HG03095 (cell line): ENCODE measurements at regions not wholly inside any gene's neighbourhood (a gene's known extent, or its start where the extent isn't known, plus 50 kb on each side); places are given as distances from the start of the nearest gene placed in this dataset.
"Not testable (repeated sequence)": the region's sequence is repeated elsewhere in the genome, so short reads cannot be mapped to it uniquely, and the experiment has no call there.

Experiments
- ATAC-seq: cut with Tn5 transposase; IDR thresholded peaks from one replicate; pipeline ENCODE4 v1.9.1; 2021; ENCODE audit warnings: moderate library complexity; ENCODE audit not compliant: unreplicated experiment

DNA sequence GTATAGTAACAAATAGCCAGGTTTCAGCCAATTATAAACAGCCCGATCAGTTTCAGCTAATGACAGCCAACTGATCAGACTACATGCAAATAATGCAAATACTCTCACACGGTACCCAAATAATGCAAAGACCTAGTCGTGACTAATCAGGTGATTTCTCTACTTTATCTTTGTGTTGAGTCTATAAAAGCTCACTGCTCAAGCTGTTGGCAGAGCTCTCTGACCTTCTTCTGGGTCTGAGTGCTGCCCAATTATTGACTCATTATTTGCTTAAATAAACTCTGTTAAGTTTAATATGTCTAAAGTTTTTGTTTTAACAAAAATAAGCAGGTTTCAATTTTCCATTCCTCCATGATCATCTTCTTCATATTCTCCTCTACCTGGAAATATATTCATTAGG lies 1971.7 kb downstream of the SUCLG1 start:
- ATAC-seq, result no peak

DNA sequence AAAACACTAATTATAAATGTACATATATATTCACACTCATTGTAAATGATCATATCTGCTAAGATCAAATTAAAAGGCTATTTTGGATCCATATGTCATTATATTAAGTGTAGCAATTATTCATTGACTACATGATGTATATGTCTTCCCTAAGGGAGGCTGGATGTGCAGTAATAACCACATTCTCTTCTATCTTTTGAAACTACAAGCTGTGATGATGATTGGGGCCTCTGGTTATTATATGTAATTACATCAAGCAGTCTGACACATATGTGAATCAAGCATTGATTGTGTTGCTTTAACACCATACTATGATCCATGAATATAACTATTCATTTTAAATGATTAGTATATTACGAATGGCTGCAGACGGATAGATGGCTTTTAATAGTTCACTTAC lies 1973.4 kb downstream of the SUCLG1 start:
- ATAC-seq, result no peak

DNA sequence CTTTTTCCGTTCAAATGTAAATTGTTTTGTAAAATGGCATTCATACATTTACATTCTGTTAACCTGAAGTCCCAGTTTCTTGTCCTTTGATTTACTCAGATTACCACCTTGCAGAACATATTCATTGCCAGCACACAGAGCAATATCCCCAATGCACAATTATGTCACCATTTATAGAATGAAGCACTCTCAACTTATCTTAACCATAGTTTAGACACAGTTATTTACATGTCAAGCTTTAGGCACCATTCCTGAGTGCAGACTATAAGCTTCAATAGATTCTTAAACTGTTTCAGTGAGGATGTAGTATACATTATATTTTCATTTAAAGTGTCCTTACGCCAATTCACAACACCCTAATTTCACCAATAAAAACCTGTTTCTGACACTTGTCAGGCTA lies 1977.9 kb downstream of the SUCLG1 start:
- no peak for ATAC-seq

DNA sequence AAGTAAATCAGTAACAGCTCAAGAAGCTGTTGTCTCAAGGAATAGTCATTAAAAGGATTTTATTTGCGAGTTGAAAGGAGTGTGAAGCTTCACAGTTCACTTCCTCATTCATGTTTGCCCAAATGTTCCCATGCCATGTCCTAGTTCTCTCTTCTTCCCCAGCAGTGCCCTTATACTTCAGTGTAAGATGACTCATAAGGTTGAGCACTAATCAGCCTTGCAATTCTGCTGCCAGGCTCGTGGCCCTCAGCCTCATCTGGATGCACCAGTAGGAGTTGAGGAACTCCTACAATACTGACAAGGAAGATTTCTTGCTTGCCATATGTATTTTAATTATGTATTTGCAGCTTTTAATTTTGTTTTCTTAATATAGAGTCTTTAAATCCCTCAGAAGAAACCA lies 1980.4 kb downstream of the SUCLG1 start:
- no peak for ATAC-seq

DNA sequence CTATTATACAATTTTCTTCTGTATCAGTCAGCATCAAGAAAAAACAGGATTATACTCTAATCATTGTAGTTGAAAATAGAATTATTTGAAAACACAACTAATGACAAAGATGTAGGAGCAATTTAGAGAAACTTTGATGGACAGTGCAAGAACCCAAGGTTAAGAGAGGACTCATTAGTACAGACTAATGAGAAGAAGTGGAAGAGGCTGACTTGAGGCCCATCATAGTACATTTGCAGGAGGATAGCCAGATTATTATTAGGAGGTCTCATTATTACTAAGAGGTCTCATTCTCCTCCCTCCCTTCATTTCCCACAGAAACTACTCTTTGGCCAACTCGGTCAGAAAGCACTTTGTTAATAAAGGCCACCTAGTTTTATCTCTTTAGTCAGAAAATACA lies 1983.0 kb downstream of the SUCLG1 start:
- ATAC-seq, result no peak

DNA sequence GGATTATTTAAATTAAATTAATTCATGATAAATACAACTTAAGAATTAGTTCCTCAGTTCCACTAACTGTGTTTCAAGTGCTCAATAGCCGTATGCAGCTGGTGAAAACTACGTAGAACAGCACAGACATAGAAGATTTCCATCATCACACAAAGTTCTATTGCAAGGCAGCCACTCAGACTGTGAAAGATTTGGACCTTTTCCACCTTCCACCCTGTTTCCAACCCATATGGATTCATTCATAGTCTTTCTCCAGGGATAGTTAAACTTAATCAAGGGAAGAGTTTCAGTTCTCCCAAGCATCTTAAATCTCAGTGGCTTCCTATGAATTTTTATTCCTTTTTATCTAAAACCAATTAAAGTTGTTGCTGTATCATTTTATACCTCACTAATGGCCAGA lies 2030.8 kb downstream of the SUCLG1 start:
- no peak for ATAC-seq

DNA sequence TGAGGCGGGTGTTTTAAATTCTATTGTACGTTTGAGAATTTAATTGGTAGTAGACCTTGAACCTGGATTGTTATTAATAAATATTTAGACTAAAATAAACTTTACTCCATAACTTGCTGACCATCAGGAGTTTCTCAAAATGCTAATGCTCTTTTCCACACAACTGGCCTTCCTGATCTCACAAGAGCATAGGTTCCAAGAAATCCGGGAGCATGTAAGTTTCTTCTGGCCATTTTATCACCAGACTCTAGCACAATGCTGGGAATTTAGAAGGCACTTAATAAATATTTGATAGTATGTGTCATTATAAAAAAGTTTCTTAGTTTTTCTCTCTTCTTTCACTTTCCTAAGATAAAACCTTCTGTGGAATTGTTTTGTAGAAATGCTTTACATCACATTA lies 2047.1 kb downstream of the SUCLG1 start:
- ATAC-seq, result no peak

DNA sequence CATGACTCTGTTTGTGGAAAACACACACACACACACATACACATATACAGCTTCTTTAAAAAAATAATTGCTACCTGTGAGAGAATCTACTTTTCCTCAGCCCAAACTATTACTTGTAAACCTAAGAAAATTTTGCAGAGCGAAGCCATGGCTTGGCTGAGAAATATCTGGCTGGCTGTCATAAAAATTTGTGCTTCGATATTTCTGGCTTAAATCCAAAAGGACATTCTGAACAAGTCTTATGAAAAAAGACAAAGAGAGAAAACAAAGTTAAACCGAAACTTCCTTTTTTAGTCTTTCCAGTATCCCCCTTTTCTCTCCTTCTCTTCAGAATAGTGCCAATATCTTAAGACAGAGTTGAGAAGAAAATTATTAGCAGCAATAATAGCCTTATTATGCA lies 2048.0 kb downstream of the SUCLG1 start:
- no peak for ATAC-seq

DNA sequence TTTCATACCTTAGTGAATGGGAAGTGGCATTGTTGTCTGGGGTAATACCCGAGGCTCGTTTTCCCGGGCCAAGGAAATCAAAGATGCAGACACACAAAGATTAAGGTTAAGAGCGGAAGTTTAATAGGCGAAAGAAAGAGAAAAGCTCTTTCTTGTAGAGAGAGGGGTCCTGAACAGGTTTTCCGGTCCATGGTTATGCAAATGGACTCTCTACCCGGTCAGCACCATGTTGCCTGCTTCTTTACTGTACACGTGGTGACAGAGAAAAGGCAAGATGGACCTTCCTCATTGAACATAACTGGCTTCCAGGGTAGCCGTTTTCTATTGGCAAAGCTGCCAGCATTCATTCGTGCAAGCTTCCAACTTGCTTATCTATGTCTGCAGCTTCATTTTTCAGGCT lies 2063.5 kb downstream of the SUCLG1 start:
- ATAC-seq, result no peak

DNA sequence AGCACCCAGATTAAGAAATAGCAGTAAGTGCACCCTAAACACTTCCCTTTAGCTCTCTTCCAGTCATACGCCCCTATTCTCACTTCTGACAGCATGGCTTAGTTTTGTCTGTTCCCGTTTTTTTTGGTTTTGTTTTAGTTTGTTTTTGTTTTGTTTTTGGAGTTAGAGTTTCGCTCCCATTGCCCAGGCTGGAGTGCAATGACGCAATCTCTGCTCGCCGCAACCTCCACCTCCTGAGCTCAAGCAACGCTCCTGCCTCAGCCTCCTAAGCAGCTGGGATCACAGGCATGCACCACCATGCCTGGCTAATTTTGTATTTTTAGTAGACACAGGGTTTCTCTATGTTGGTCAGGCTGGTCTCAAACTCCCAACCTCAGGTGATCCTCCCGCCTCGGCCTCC lies 2067.7 kb downstream of the SUCLG1 start:
- no peak for ATAC-seq

DNA sequence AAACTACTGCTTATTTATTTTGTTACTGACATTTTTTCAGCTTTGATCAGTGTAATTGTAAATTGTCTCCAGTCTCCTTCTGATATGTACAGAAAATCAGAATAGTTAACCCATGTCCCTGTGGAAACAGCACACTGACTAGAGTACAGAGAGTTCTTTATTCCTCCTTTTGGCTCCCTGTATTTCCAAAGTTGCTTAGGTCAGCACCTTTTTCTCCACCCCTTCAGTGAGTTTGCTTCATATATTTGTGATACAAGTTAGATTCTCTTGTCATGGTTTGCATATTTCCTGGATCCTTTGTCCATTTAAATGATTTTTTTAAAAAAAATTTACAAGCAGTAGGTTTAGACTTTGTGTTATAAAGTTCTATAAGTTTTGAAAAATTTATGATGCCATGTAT lies 2051.1 kb upstream of the LRRTM1 start:
- ATAC-seq, result no peak

DNA sequence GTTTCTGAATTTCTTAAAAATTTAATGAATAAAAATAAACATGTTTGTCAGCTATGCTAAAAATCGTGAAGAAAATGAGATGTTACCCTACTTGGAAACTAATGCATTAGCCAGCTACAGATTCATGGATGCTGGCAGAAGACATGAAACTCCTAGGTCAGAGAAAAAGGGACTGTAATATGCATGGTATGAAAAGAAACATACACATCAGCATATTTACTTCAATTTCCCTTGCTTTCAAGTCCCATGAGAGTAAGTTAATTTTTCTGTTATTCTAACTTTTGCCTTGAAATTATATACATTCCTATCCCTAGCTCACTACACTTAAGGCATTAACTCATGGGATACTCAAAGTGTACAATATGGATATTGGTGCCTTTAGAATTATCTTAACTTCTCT lies 2041.4 kb upstream of the LRRTM1 start:
- no peak for ATAC-seq

DNA sequence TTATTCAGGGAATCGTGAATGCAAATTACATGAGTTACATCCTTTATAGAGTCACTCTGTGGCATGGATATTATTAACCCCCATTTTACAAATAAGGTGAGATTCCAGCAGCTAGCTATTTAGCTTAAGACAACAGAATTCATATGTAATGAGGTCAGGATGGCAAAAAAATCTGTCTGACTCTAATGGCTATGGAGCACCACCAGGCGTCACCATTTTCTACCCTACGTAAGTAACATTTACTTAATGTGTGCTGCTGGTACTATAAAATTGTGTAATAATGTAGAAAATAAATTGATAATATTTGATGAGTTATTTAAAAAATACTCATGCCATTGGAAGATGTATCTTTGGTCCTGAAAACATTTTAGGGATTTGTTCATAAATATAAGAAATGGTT lies 2040.1 kb upstream of the LRRTM1 start:
- no peak for ATAC-seq

DNA sequence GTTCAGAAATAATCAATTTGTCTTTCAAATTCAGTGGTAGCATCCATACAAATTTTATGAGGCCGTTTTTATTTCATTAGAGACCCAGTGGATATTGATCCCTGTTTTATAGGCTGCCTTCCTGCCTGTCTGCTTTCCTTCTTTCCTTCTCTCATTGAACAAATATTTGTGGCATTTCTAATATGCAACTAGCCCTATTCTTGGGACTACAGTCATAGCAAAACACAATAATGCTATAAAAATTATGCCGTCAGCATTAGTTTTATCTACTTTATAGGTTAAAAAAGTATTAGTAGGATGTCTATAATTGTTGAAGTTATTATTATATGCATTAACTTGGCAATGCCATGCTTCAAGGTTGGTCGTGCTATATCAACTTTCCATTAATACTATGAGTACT lies 2037.8 kb upstream of the LRRTM1 start:
- ATAC-seq, result no peak

DNA sequence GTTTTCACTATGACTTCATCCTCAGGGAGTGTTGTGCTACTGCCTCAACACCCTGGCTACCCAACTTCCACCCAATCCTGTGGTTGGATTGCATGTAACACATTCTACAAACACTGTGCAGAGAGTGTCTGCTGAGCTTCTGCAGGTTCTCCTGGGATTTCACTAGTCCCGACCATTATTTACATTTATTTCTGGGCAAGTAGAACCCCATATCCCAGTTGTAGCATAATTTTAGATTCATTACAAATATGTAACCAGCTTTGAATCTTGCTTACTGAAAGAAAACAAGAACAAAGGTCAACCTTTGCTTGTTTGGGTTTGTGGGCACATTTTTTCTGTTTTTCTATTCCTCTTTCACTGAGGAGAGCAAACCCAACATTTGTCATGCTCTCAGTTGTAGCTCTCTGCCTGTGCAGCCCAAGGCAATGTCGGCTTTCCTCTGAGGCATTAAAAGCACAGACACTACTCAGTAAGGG lies 2036.1 kb upstream of the LRRTM1 start:
- no peak for ATAC-seq

DNA sequence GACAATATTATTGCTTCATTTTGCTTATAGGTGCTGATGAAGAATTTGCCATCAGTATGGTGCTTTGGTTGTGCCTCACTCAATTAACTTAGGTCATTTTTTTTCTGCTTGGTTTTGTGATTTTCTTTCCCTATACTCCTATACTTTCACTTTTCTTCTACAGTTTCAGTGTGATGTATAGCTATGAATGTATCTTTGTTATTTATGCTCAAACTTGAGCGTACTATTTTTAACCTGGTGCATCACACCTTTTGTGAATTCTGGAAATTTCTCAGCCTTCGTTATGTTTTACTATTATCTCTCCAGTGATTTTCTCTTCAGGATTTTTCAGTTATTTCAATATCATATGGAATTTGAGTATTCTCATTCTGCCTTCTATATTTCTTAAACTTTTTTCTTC lies 2035.3 kb upstream of the LRRTM1 start:
- no peak for ATAC-seq

DNA sequence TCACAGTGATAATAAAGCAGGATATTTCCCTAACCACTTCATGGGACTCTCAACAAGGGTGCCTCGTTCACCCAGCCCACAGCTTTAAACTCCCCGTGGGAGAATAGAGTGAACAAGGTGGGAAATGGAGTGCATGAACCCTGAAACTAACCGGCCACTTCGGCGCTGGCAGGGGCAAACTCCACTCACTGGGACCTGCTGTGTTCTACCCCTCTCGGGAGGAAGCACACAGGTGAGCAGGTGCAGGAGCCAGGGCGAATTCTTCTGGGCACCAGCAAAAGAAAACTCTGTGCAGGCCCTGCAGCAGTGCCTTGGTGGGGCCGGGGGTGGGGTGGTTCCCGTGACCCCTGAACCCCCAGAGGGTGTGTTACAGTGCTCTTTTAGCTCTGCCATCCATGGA lies 2029.1 kb upstream of the LRRTM1 start:
- ATAC-seq, result no peak

DNA sequence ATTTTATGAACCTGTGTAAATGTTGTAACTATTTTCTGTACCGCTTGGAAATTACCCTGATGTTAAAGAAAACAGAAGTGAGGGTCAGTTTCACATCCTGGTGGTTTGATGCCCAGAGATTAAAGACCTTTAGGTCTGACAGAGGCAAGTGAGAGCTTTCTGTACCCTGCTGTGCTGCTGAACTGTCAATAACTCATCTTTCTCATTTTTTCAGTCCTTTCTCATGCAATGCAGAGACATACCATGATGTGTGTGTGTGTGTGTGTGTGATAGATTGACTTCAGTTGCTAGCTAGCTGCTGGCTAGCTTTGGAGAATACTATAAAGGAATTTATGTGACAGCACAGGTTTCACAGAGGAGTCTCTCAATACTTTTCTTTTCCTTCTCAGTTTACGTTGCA lies 2025.6 kb upstream of the LRRTM1 start:
- no peak for ATAC-seq

DNA sequence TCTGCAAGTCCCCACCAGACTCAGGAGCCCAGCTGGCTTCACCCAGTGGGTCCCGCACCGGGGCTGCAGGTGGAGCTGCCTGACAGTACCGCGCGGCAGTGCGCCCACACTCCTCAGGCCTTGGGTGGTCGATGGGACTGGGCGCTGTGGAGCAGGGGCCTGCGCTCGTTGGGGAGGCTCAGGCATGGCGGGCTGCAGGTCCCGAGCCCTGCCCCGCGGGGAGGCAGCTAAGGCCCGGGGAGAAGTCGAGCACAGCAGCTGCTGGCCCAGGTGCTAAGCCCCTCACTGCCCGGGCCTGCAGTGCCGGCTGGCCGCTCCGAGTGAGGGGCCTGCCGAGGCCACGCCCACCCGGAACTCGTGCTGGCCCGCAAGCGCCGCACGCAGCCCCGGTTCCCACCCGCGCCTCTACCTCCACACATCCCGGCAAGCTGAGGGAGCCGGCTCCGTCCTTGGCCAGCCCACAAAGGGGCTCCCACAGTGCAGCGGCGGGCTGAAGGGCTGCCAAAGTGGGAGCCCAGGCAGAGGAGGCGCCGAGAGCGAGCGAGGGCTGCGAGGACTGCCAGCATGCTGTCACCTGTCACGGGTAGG lies 2021.7 kb upstream of the LRRTM1 start:
- ATAC-seq, result not testable (repeated sequence)

DNA sequence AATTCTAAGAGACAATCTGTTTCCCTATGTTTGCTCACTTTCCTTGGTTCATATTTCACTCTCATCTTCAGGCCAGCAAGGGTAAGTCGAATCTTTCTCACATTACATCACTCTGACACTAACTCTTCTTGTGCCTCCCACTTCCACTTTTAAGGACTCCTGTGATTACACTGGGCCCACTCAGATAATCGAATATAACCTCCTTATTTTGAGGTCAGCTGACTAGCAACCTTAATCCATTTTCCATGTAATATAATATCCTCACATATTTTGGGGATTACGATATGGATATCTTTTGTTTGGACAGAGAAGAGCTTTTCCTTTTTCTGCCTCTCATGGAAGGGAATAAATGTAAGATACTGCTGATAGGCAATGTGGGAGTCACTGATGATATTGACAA lies 2015.7 kb upstream of the LRRTM1 start:
- ATAC-seq, result no peak

DNA sequence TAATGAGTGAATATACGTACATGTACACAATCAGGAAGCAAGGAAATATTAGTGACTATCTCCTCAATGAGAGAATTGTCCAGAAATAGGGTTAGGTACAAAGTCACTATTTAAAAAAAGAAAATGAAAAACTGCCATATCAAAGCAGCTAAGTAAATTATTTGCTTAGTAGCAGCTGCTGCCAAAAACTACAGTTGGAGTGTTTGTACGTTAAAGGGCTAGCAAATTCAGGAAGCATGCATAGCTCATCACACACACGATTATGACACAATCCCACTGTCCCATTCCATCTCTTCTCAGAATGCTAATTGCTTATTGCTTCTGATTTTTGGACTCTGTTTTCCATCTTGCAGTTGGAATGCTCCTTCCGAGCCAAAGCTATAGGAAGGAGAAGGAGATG lies 2012.5 kb upstream of the LRRTM1 start:
- ATAC-seq, result no peak

DNA sequence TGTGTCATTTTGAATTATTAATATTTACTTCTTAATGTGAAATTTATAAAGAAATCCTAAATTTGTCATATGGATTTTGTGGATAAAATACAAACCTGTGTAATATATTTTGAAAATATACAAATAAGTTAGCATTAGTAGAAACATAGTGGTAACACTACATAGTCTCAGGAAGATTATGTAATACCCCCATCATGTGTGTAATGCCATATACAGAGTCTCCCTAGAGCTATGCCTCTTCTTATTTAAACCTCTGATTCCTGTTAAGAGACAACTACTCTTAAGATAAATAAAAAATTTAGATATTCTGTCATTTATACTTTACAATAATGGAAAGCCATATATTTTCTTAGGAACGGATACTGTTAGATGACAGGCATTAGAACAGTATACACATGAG lies 2012.0 kb upstream of the LRRTM1 start:
- no peak for ATAC-seq

DNA sequence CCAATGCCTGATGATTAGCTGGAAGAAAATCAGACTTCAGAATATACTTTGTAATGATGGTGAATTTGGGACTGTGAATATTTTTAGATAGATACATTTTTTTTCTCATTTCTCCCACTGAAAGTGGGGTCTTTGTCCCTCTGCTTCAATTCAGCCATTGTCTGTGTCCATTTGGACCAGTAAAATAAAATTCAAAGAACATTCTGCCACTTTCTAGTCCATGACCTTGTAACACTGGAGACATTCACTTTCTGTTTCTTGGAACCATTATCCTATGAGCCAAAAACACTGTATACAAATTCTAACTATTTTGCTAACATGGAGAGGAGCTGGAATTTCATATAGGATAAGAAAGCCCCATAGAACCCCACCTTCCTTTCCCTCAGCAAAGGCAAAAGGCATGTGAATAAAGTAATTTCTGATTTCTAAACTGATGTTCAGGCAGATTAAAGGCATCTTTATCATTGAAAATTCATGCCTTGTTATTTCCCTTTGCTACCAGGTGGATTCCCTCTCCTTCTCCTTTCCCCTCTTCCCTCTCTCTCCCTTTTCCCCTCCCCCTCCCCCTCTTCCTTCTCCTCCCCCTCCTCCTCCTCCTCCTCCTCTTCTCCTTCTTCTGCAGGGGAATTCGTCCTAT lies 2010.4 kb upstream of the LRRTM1 start:
- no peak for ATAC-seq
